Loucy (cell line): ENCODE measurements at regions not wholly inside any gene's neighbourhood (a gene's known extent, or its start where the extent isn't known, plus 50 kb on each side); places are given as distances from the start of the nearest gene placed in this dataset.

Experiments used
- H2AFZ ChIP-seq: fragments of 200-600 bp; sonication (generic); 2 replicates; pipeline ENCODE4 v1.6.0; 2016; ENCODE audit warnings: antibody characterized with exemption, mild to moderate bottlenecking, low read length, moderate library complexity
- H3F3A ChIP-seq: fragments of 200-600 bp; 2 replicates; pipeline ENCODE4 v1.6.0; 2016; ENCODE audit warnings: antibody characterized with exemption, low read depth, mild to moderate bottlenecking
- H3K27me3 ChIP-seq: fragments of 200-600 bp; sonication (generic); 2 replicates; pipeline ENCODE4 v1.6.1; 2014; ENCODE audit warnings: low read length, mild to moderate bottlenecking; ENCODE audit not compliant: insufficient read depth, poor library complexity, severe bottlenecking
- H3K36me3 ChIP-seq: fragments of 200-600 bp; sonication (generic); 2 replicates; pipeline ENCODE4 v1.6.1; 2016; ENCODE audit warnings: low read length; ENCODE audit not compliant: insufficient read depth
- H3K4me1 ChIP-seq: fragments of 200-600 bp; sonication (generic); 2 replicates; pipeline ENCODE4 v1.5.1; 2014; ENCODE audit warnings: low read length, mild to moderate bottlenecking; ENCODE audit not compliant: insufficient read depth, poor library complexity, severe bottlenecking
- H3K4me2 ChIP-seq: fragments of 200-600 bp; sonication (generic); 2 replicates; pipeline ENCODE4 v1.6.0; 2014; ENCODE audit warnings: antibody characterized with exemption, low read length, low read depth, mild to moderate bottlenecking; ENCODE audit not compliant: poor library complexity, severe bottlenecking
- H3K4me3 ChIP-seq: fragments of 200-600 bp; sonication (generic); 2 replicates; pipeline ENCODE4 v1.5.1; 2014; ENCODE audit warnings: low read length, mild to moderate bottlenecking, mixed read lengths; ENCODE audit not compliant: poor library complexity, severe bottlenecking
- H3K79me2 ChIP-seq: fragments of 200-600 bp; sonication (generic); 2 replicates; pipeline ENCODE4 v1.6.1; 2014; ENCODE audit warnings: low read length; ENCODE audit not compliant: insufficient read depth
- H3K9ac ChIP-seq: fragments of 200-600 bp; sonication (generic); 2 replicates; pipeline ENCODE4 v1.6.0; 2014; ENCODE audit warnings: mild to moderate bottlenecking, low read depth, low read length, moderate library complexity; ENCODE audit not compliant: poor library complexity, severe bottlenecking
- H3K9me2 ChIP-seq: fragments of 200-600 bp; sonication (generic); replicated peaks from 2 replicates; pipeline ENCODE4 v1.6.1; 2016; ENCODE audit warnings: low read depth, low read length, mixed read lengths
- H3K9me3 ChIP-seq: fragments of 200-600 bp; sonication (generic); 2 replicates; pipeline ENCODE4 v1.6.1; 2014; ENCODE audit warnings: mild to moderate bottlenecking, antibody characterized with exemption, low read length, low read depth; ENCODE audit not compliant: insufficient read depth
- H4K20me1 ChIP-seq: fragments of 200-600 bp; sonication (generic); 2 replicates; pipeline ENCODE4 v1.6.0; 2014; ENCODE audit warnings: antibody characterized with exemption, low read length, mild to moderate bottlenecking; ENCODE audit not compliant: insufficient read depth, poor library complexity, severe bottlenecking
- EZH2phosphoT487 ChIP-seq: fragments of 200-600 bp; IDR thresholded peaks from 2 replicates; pipeline ENCODE4 v1.6.1; 2018; ENCODE audit warnings: antibody characterized with exemption, mild to moderate bottlenecking, moderate library complexity, borderline replicate concordance
- TF ChIP-seq, protein P1 (sequence below): fragments of 200-600 bp; sonication (generic); conservative IDR thresholded peaks from 2 replicates; pipeline ENCODE4 v1.5.1; 2014; ENCODE audit warnings: mild to moderate bottlenecking, antibody characterized with exemption, low read length

DNA sequence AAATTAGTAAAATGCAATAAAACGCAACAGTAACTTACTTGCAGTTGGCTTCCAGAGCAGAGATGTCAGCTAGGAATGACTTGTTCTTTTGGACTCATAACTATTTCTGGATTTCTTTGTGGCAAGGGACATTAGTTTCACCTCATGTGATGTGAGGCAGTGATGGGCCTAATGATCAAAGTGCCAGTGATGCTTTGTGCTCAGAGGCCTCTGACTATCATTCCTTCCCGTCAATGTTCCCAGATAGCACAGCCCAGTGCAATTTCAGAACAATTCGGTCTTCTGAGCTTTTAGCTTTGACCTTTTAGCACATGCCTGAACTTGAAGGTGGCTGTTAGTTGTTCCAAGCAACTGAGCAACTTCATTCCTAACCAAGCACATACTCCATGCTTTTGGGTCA lies 596.8 kb downstream of the TFAP2B start:
- H3K4me2 ChIP-seq = no peak overlapping the region
- H3K9me2 ChIP-seq = no peaks in the 10 kb centered on the region
- H3K9ac ChIP-seq = no peak overlapping the region
- no peak overlapping the region for H2AFZ ChIP-seq
- H3K36me3 ChIP-seq = no peaks in the 10 kb centered on the region
- no peaks in the 10 kb centered on the region for H4K20me1 ChIP-seq
- no peak overlapping the region for H3K4me3 ChIP-seq
- H3K9me3 ChIP-seq = no peaks in the 10 kb centered on the region
- H3K4me1 ChIP-seq = no peaks in the 10 kb centered on the region
- TF ChIP-seq EZH2phosphoT487 = no peak
- TF ChIP-seq, protein P1, sequence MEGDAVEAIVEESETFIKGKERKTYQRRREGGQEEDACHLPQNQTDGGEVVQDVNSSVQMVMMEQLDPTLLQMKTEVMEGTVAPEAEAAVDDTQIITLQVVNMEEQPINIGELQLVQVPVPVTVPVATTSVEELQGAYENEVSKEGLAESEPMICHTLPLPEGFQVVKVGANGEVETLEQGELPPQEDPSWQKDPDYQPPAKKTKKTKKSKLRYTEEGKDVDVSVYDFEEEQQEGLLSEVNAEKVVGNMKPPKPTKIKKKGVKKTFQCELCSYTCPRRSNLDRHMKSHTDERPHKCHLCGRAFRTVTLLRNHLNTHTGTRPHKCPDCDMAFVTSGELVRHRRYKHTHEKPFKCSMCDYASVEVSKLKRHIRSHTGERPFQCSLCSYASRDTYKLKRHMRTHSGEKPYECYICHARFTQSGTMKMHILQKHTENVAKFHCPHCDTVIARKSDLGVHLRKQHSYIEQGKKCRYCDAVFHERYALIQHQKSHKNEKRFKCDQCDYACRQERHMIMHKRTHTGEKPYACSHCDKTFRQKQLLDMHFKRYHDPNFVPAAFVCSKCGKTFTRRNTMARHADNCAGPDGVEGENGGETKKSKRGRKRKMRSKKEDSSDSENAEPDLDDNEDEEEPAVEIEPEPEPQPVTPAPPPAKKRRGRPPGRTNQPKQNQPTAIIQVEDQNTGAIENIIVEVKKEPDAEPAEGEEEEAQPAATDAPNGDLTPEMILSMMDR = no peak
- no peaks in the 10 kb centered on the region for H3F3A ChIP-seq
- H3K27me3 ChIP-seq = no peaks in the 10 kb centered on the region
- H3K79me2 ChIP-seq = no peaks in the 10 kb centered on the region

DNA sequence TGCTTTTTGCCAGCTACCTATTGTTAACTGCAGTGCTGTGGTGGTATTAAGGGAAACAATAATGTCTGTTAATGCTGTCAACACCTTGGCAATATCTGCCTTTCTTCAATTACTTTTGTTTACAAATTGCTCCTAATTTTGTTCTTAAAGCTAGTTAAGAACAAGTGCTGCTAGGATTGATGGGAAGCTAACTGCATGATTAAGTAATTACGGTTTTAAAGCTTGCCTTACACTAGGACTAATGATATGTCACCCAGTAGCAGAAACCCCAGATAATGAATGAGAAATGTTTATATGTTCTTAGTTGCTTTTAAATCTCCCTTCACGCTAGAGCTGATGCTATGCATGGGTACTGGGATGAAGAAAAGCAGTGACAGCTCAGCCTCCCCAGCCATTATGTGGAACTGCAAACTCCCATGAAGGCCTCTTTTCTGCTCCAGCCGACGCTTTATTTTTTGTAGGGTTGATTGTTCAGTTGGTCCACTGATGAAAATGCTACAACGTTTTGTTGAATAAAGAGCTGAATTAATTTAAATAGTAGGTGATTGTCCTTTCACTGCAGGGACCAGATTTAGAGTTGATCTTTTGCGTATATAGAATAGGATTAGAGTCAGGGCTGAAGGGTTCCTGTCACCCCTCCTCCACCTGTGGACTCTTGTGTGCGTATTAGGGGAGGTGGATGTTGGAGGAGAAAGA lies 610.5 kb downstream of the TFAP2B start:
- no peaks in the 10 kb centered on the region for H3F3A ChIP-seq
- no peaks in the 10 kb centered on the region for H3K27me3 ChIP-seq
- TF ChIP-seq, protein P1 = no peak
- TF ChIP-seq EZH2phosphoT487 = no peak
- no peaks in the 10 kb centered on the region for H3K9me2 ChIP-seq
- no peak overlapping the region for H2AFZ ChIP-seq
- no peaks in the 10 kb centered on the region for H3K79me2 ChIP-seq
- no peaks in the 10 kb centered on the region for H3K4me1 ChIP-seq
- no peaks in the 10 kb centered on the region for H3K36me3 ChIP-seq
- no peak overlapping the region for H3K4me3 ChIP-seq
- no peak overlapping the region for H3K4me2 ChIP-seq
- H3K9ac ChIP-seq = no peak overlapping the region
- no peaks in the 10 kb centered on the region for H3K9me3 ChIP-seq
- H4K20me1 ChIP-seq = no peaks in the 10 kb centered on the region

DNA sequence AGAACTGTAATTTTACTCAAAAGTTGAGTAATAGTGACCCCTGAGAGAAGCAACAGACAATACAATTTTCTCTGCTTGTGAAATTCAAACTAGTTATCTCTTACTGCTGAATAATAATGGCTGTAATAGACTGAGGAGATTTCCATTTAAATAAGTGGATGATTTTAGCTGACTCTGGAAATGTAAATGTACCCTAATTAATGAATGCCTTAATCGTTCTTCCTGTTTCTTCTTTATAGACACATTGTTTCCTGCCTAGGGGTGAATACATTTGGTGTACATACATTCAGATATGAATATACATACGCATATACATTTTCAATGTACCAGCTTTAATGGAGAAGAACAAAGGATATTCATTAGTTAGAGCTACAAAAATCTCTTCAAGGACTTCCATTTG lies 611.9 kb downstream of the TFAP2B start:
- no peaks in the 10 kb centered on the region for H3K27me3 ChIP-seq
- TF ChIP-seq, protein P1 = no peak
- TF ChIP-seq EZH2phosphoT487 = no peak
- no peaks in the 10 kb centered on the region for H3K9me2 ChIP-seq
- H3K36me3 ChIP-seq = no peaks in the 10 kb centered on the region
- H3F3A ChIP-seq = no peaks in the 10 kb centered on the region
- H3K4me1 ChIP-seq = no peaks in the 10 kb centered on the region
- no peak overlapping the region for H2AFZ ChIP-seq
- no peak overlapping the region for H3K9ac ChIP-seq
- H3K79me2 ChIP-seq = no peaks in the 10 kb centered on the region
- H4K20me1 ChIP-seq = no peaks in the 10 kb centered on the region
- H3K4me2 ChIP-seq = no peak overlapping the region
- no peaks in the 10 kb centered on the region for H3K9me3 ChIP-seq
- H3K4me3 ChIP-seq = no peak overlapping the region
